Dedifferentiated amniotic fluid mesenchymal stem cell (primary cell): ENCODE measurements at regions not wholly inside any gene's neighbourhood (a gene's known extent, or its start where the extent isn't known, plus 50 kb on each side); places are given as distances from the start of the nearest gene placed in this dataset.

Experiments
- DNase-seq: peaks from one replicate; pipeline ENCODE4 v3.0.0-alpha.2; 2016; ENCODE audit errors: extremely low spot score

GRCh38 chr9:134967547-134967930 lies 49.8 kb upstream of the FCN1 start:
- DNase-seq = peak; percentile 14

DNA sequence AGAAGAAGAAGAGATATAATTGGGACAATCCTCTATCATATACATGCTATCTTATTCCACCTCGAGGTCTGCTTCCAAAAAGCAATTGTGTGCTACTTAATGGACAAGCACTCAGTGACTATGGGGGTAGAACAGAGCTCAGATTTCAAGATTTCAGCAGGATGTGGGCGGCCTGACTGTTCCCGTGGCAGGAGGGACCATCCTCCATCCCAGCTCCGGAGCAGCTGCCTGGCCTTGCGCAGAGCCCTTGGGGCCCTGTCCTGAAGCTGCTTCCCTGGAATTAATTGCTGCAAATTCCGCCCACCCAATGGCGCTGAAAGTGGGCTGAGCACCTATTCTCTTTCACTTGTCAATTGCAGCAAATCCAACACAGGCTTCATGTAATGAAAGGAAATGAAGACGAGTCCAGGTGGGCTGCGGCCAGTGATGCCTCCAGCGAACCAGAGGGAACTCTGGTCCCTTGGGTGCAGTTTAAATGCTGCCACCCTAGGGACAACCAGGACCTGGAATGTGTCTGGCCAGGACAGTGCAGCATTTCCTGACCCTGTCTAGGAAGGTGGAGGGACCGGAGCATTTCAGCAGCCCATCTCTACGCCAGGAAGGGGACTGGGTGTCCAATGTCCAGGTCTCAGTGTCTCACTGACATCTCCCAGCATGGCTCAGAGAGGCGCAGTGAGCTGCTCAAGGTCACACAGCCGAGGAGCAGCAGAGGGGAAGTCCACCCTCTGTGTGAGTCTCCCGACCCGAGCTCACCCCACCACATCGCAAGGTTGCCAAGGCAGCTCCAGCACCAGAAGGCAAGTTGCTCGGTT lies 50.5 kb upstream of the FCN1 start:
- no peak for DNase-seq

DNA sequence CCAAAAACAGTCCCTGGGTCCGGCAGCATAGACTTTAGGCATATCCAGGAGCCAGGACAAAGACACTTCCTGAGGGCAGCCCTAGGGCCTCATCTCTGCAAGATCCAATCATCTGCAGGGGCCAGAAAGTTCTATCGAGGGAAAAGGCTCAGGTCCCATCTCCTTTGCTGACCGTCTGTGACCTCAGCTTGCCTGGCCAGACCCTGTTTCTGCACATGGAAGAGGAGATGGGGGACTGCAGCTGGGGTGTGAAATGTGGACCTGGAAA lies 51.0 kb upstream of the FCN1 start:
- no peak for DNase-seq

GRCh38 chr9:134969156-134970045 lies 51.7 kb upstream of the FCN1 start:
- DNase-seq = no peak

DNA sequence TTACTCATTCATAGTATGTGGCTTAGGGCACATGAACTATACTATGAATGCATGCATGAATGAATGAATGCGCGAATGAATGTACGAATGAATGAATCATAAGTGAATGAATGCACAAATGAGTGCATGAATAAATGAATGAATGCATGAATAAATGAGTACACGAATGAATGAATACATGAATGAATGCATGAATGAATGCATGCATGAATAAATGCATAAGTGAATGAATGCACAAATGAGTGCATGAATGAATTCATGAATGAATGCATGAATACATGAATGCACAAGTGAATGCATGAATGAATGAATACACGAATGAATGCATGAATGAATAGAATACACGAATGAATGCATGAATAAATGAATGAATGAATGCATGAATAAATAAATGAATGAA lies 52.5 kb upstream of the FCN1 start:
- no peak for DNase-seq

DNA sequence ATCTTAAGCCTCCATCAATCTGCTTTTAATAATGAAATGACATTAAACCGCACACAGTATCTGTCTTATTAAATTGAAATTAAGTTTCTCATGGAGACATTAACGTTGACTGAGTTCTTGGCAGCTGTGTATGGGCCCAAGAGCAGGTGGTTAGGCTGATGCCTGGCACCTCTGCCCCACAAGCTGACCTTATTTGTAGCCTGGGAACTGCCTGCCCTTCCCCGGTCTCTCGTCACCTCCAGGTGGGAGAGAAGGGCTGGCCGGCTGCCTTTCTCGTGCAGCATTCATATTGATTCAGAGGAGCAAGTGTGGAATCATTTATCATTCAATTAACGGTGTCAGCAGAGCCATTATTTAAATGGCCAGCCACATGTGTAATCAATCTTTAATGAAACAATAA lies 53.0 kb upstream of the FCN1 start:
- DNase-seq = no peak

- DNase-seq = no peak
Observed at GRCh38 chr9:134971196-134971595, 53.5 kb upstream of the FCN1 start.

GRCh38 chr9:134971696-134972095 lies 54.0 kb upstream of the FCN1 start:
- no peak for DNase-seq

GRCh38 chr9:134972140-134972539 lies 54.4 kb upstream of the FCN1 start:
- DNase-seq = no peak

- DNase-seq = no peak
Observed at GRCh38 chr9:134975253-134975652, 57.5 kb upstream of the FCN1 start.

GRCh38 chr9:134976403-134976802 lies 58.7 kb upstream of the FCN1 start:
- DNase-seq = no peak

DNA sequence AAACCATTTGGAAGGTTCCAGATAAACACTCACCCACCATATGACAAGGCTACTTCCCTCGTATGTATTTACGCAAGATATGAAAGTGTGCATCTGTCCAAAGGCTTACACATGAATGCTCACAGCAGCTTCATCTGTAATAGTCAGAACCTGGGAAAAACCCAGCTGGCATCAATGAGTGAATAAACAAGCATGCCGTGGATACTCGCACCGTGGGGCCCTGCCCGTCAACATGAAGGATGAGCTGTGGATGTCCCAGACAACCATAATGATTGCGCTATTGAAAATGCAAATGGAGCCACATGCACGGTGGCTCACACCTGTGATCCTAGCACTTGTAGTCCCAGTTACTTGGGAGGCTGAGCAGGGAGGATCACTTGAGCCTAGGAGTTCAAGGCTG lies 60.6 kb upstream of the FCN1 start:
- no peak for DNase-seq

DNA sequence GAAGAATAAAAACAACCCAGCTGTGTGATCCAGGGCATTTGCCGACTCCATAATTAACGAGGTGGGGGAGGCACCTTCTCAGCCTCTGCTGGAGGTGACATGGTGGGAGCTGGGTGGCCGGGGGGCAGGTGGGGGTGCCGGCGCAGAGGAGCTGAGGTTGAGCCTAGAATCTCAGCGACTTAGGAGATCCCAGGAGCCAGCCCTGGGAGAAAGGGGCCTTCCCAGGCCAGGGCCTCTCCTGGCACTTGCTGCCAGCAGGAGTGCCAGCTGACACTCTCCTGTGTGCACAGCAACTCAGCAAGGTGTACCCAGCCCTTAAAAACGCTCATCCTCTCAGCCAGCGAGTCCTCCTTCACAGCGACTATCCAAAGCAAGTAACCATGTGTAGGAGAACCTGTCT lies 62.8 kb upstream of the FCN1 start:
- DNase-seq = no peak

- no peak for DNase-seq
Observed at GRCh38 chr9:134980991-134981390, 63.3 kb upstream of the FCN1 start.

DNA sequence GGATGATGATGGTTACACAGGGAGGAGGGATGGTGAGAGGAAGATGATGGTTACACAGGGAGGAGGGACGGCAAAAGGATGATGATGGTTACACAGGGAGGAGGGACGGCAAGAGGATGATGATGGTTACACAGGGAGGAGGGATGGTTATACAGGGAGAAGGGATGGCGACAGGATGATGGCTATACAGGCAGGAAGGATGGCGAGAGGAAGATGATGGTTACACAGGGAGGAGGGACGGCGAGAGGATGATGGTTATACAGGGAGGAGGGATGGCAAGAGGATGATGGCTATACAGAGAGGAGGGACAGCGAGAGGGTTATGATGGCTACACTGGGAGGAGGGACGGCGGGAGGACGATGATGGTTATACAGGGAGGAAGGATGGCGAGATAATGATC lies 64.1 kb upstream of the FCN1 start:
- no peak for DNase-seq

DNA sequence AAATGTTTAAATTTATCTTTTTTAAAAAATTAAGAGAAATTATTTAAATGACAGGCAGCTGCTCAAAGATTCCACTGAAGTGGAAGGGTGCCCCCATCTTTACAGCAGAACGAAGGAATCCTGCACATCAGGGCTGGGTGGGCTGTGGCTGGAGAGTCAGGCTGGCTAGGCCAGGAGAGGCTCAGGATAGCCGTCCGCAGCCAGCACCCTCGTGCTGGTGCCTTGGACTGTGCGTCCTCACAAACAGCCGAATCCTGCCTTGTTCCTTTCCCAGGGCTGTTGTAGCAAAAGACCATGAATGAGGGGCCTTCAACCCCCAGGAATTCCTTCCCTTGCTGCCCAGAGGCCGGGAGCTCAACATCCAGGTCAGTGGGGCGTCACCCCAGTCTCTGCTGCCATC lies 64.6 kb upstream of the FCN1 start:
- no peak for DNase-seq

GRCh38 chr9:134983074-134983473 lies 65.4 kb upstream of the FCN1 start:
- no peak for DNase-seq

GRCh38 chr9:134983506-134984371 lies 66.0 kb upstream of the FCN1 start:
- no peak for DNase-seq

GRCh38 chr9:134984372-134985265 lies 66.9 kb upstream of the FCN1 start:
- DNase-seq = no peak

DNA sequence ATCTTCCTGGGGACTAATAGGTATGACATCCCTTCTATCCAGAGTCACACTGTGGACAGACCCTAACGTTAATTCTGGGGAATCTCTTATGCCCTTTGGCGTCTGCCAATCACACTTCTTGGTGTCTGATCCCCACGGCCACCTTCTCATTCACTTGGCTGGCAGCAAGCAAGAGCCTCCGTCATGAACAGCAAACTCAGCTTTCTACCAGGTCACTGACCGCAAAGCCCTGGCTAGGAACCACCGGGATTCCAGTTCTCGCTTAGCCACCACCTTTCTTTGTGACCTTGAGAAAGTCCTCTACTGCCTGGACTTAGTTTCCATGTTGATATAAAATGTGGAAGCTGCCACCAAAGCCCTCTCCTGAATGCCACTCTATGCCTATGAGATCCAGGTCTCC lies 67.7 kb upstream of the FCN1 start:
- no peak for DNase-seq

- no peak for DNase-seq
Observed at GRCh38 chr9:134986957-134987356, 69.2 kb upstream of the FCN1 start.
